HG02763 (cell line): ENCODE measurements at regions not wholly inside any gene's neighbourhood (a gene's known extent, or its start where the extent isn't known, plus 50 kb on each side); places are given as distances from the start of the nearest gene placed in this dataset.

ENCODE experiments used
- ATAC-seq: cut with Tn5 transposase; IDR thresholded peaks from one replicate; pipeline ENCODE4 v1.9.1; 2021; ENCODE audit warnings: mild to moderate bottlenecking, moderate library complexity; ENCODE audit not compliant: unreplicated experiment

- ATAC-seq = no peak
Measured at GRCh38 chr12:66045506-66045905, 85.0 kb downstream of the LLPH start.

- ATAC-seq = no peak
Measured at GRCh38 chr12:66044731-66045130, 85.8 kb downstream of the LLPH start.

- ATAC-seq = no peak
Measured at GRCh38 chr12:66043035-66043434, 87.5 kb downstream of the LLPH start.

GRCh38 chr12:66041651-66042363 lies 88.7 kb downstream of the LLPH start:
- ATAC-seq = no peak

- no peak for ATAC-seq
Measured at GRCh38 chr12:66036317-66036716, 94.2 kb downstream of the LLPH start.

GRCh38 chr12:66035288-66035966 lies 95.1 kb downstream of the LLPH start:
- ATAC-seq = no peak

GRCh38 chr12:66033151-66033550 lies 97.4 kb downstream of the LLPH start:
- ATAC-seq = no peak

GRCh38 chr12:66032739-66033138 lies 97.8 kb downstream of the LLPH start:
- no peak for ATAC-seq

- no peak for ATAC-seq
Measured at GRCh38 chr12:66030217-66030781, 100.3 kb downstream of the LLPH start.

GRCh38 chr12:66028390-66028789 lies 102.2 kb downstream of the LLPH start:
- no peak for ATAC-seq

GRCh38 chr12:66025477-66025876 lies 105.1 kb downstream of the LLPH start:
- no peak for ATAC-seq

GRCh38 chr12:66024949-66025348 lies 105.6 kb downstream of the LLPH start:
- ATAC-seq = no peak

- no peak for ATAC-seq
Measured at GRCh38 chr12:66020481-66020880, 110.1 kb downstream of the LLPH start.

- no peak for ATAC-seq
Measured at GRCh38 chr12:66017736-66018135, 112.8 kb downstream of the LLPH start.
